Activated naive CD4-positive, alpha-beta T cell treated with anti-CD3 and anti-CD28 coated beads, Interleukin-2, amount 50 U/mL, for 24 hours (primary cell): ENCODE measurements at regions not wholly inside any gene's neighbourhood (a gene's known extent, or its start where the extent isn't known, plus 50 kb on each side); places are given as distances from the start of the nearest gene placed in this dataset.

Experiments
- H3K27ac Mint-ChIP-seq: one replicate; pipeline ENCODE4 v1.8.0; 2021; ENCODE audit warnings: mild to moderate bottlenecking, mixed read lengths
- H3K27me3 Mint-ChIP-seq: one replicate; pipeline ENCODE4 v1.8.0; 2021; ENCODE audit warnings: mixed read lengths
- H3K36me3 Mint-ChIP-seq: one replicate; pipeline ENCODE4 v1.8.0; 2021; ENCODE audit warnings: mixed read lengths
- H3K4me1 Mint-ChIP-seq: one replicate; pipeline ENCODE4 v1.8.0; 2021; ENCODE audit warnings: mixed read lengths
- H3K4me3 Mint-ChIP-seq: one replicate; pipeline ENCODE4 v1.8.0; 2021; ENCODE audit warnings: mild to moderate bottlenecking, mixed read lengths
- H3K9me3 Mint-ChIP-seq: one replicate; pipeline ENCODE4 v1.8.0; 2021; ENCODE audit warnings: mixed read lengths

- no peak overlapping the region for H3K4me3 Mint-ChIP-seq
- H3K9me3 Mint-ChIP-seq: no peaks in the 10 kb centered on the region
- H3K4me1 Mint-ChIP-seq: no peaks in the 10 kb centered on the region
- peaks cover 4% of the 10 kb centered on the region for H3K36me3 Mint-ChIP-seq
- H3K27me3 Mint-ChIP-seq: no peaks in the 10 kb centered on the region
- no peak overlapping the region for H3K27ac Mint-ChIP-seq
Observed at GRCh38 chr6:156111913-156112312, 656.3 kb upstream of the NOX3 start.

- Mint-ChIP-seq H3K27ac (no peak overlapping the region), H3K4me1 (no peaks in the 10 kb centered on the region), H3K9me3 (no peaks in the 10 kb centered on the region), H3K27me3 (no peaks in the 10 kb centered on the region), H3K36me3 (peaks cover 2% of the 10 kb centered on the region), H3K4me3 (no peak overlapping the region)
Observed at GRCh38 chr6:156110249-156110648, 654.6 kb upstream of the NOX3 start.

GRCh38 chr6:156109713-156110112, 654.1 kb upstream of the NOX3 start:
- H3K27me3 Mint-ChIP-seq: no peaks in the 10 kb centered on the region

GRCh38 chr6:156107624-156108101, 652.0 kb upstream of the NOX3 start:
- Mint-ChIP-seq H3K36me3 (peaks cover 4% of the 10 kb centered on the region), H3K27ac (no peak overlapping the region), H3K4me3 (no peak overlapping the region)

More at GRCh38 chr6:156109713-156110112, 654.1 kb upstream of the NOX3 start:
- Mint-ChIP-seq H3K4me3 (no peak overlapping the region), H3K4me1 (no peaks in the 10 kb centered on the region), H3K27ac (no peak overlapping the region), H3K9me3 (no peaks in the 10 kb centered on the region), H3K36me3 (peaks cover 2% of the 10 kb centered on the region)

GRCh38 chr6:156102129-156102528, 646.5 kb upstream of the NOX3 start:
- no peak overlapping the region for H3K27ac Mint-ChIP-seq
- H3K27me3 Mint-ChIP-seq: no peaks in the 10 kb centered on the region
- H3K4me3 Mint-ChIP-seq: no peak overlapping the region
- H3K9me3 Mint-ChIP-seq: no peaks in the 10 kb centered on the region
- H3K36me3 Mint-ChIP-seq: peaks cover 2% of the 10 kb centered on the region
- H3K4me1 Mint-ChIP-seq: no peaks in the 10 kb centered on the region

More at GRCh38 chr6:156107624-156108101, 652.0 kb upstream of the NOX3 start:
- Mint-ChIP-seq H3K9me3 (no peaks in the 10 kb centered on the region), H3K27me3 (no peaks in the 10 kb centered on the region), H3K4me1 (no peaks in the 10 kb centered on the region)

DNA sequence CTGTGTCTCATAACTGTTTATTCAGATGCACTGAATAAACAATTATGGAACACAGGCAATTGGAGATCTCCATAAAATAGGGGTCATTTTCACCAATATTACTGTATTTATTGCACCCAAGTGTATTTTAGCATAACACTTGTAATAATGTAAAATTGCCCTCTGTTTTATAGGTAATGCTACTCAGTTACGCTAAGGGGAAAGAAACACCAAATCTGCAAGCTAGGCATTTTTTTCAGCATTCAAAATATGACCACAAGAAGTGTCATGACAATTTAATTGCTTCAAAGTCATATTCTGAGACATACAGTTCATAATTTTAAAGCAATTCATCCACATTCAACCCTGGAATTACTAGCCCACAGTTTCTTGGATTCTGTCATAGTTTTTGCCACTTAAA, 643.2 kb upstream of the NOX3 start:
- Mint-ChIP-seq H3K27ac (no peak overlapping the region), H3K4me3 (no peak overlapping the region), H3K36me3 (no peaks in the 10 kb centered on the region), H3K27me3 (no peaks in the 10 kb centered on the region), H3K9me3 (no peaks in the 10 kb centered on the region), H3K4me1 (no peaks in the 10 kb centered on the region)

GRCh38 chr6:156087487-156087886, 631.8 kb upstream of the NOX3 start:
- Mint-ChIP-seq H3K27me3 (no peaks in the 10 kb centered on the region), H3K4me1 (no peaks in the 10 kb centered on the region), H3K36me3 (peaks cover 24% of the 10 kb centered on the region), H3K27ac (no peak overlapping the region), H3K9me3 (peaks cover 31% of the 10 kb centered on the region), H3K4me3 (no peak overlapping the region)

DNA sequence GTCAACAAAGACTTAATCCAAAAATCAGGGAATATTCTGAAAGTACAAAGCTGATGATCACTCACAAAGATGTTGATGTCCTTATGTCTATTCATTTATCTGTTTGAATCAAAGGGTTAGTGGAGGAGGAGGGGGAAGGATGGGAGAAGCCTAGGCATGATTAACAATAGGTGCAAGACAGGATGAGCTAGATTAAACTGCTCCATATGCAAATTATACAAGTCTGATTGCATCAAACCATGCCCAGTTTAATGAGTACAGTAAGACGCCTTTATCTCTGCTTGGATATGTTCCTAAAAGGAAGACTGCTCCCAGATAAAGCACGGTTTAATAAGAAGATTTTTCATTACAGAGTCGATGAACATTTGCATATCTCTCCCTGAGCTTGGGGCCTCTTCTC, 626.4 kb upstream of the NOX3 start:
- no peak overlapping the region for H3K4me3 Mint-ChIP-seq
- H3K27ac Mint-ChIP-seq: no peak overlapping the region
- H3K27me3 Mint-ChIP-seq: no peaks in the 10 kb centered on the region
- H3K9me3 Mint-ChIP-seq: peaks cover 4% of the 10 kb centered on the region
- no peaks in the 10 kb centered on the region for H3K4me1 Mint-ChIP-seq
- H3K36me3 Mint-ChIP-seq: peaks cover 3% of the 10 kb centered on the region

- Mint-ChIP-seq H3K27ac (no peak overlapping the region), H3K4me1 (no peaks in the 10 kb centered on the region), H3K36me3 (no peaks in the 10 kb centered on the region), H3K27me3 (no peaks in the 10 kb centered on the region), H3K9me3 (no peaks in the 10 kb centered on the region), H3K4me3 (no peak overlapping the region)
Observed at GRCh38 chr6:156080371-156080770, 624.7 kb upstream of the NOX3 start.

DNA sequence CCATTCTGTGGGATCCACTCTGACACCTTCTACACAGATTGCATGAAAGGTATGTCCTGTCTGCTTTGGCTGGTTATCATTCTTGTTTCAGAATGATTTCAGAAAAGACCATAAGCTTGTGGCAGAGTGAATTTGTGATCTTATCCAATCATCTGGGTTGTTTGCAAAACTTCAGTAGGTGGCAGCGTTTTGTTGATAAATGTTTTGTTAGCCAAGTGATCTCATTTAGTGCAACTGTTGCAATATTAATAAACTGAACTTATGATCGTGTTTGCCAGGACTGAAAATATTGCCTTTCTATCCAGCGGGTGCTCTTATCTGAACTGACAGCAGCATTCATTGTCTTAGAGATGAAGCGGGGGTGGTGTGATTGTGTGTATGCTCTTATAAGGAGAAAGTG, 613.2 kb upstream of the NOX3 start:
- H3K4me3 Mint-ChIP-seq: no peak overlapping the region
- H3K27ac Mint-ChIP-seq: no peak overlapping the region
- no peaks in the 10 kb centered on the region for H3K27me3 Mint-ChIP-seq
- peaks cover under 1% of the 10 kb centered on the region for H3K36me3 Mint-ChIP-seq
- H3K4me1 Mint-ChIP-seq: no peaks in the 10 kb centered on the region
- H3K9me3 Mint-ChIP-seq: no peaks in the 10 kb centered on the region

DNA sequence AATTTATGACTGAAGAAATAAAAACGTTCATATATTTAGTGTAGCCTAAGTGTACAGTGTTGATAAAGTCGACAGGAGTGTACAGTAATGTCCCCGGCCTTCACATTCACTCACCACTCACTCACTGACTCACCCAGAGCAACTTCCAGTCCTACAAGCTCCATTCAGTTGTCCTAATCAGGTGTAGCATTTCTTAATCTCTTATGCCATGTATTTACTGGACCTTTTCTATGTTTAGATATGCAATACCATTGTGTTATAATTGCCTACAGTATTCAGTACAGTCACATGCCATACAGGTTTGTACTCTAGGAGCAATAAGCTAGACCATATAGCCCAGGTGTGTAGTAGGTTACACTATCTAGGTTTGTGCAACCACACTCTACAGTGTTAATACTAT, 610.2 kb upstream of the NOX3 start:
- H3K4me1 Mint-ChIP-seq: no peaks in the 10 kb centered on the region
- no peak overlapping the region for H3K4me3 Mint-ChIP-seq
- H3K9me3 Mint-ChIP-seq: no peaks in the 10 kb centered on the region
- no peak overlapping the region for H3K27ac Mint-ChIP-seq
- peaks cover 3% of the 10 kb centered on the region for H3K36me3 Mint-ChIP-seq
- H3K27me3 Mint-ChIP-seq: no peaks in the 10 kb centered on the region

DNA sequence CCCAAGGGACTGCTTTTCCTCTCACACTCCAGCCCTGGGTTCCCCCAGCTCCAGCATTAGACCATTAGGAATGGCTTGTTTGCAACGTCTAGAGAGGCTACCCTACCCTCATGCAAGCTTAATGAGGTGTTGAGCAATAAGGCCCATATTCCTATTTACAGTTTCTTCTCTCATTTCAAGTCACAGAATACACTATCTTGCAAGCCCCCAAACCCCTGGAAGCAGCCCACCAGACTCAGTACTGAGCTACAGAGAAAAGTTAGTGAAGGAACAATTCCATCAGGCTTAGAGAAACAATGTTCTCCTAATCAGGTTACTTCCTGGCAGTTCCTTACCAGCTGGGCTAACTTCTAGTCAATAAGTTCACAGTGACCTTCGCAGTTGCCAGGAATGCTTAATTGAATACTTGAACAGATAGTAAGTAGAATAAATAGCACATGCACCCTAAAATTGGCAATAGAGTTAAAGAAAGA, 606.5 kb upstream of the NOX3 start:
- Mint-ChIP-seq H3K4me1 (peaks cover 12% of the 10 kb centered on the region), H3K27ac (no peak overlapping the region), H3K36me3 (peaks cover 5% of the 10 kb centered on the region), H3K27me3 (no peaks in the 10 kb centered on the region), H3K4me3 (no peak overlapping the region), H3K9me3 (no peaks in the 10 kb centered on the region)

DNA sequence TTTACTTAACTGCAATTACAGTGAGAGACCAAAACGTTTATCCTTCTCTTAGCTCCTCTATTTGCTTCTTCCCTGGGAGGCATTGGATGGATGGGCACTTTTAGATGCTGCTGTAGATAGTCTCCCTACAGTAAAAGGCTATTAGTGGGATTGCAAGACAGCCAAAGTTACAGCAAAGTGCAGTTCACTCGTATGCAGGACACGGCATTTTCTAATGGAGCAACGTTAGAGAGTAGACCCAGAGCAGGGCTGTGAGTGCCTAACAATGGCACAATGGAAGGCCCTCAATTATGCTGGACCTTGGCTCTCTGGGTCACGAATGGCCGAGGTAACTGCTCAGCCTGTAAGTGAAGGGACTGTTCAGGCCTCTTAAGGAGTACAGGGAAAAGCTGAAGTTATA, 605.8 kb upstream of the NOX3 start:
- H3K27me3 Mint-ChIP-seq: no peaks in the 10 kb centered on the region
- peaks cover 5% of the 10 kb centered on the region for H3K36me3 Mint-ChIP-seq
- no peaks in the 10 kb centered on the region for H3K9me3 Mint-ChIP-seq
- H3K27ac Mint-ChIP-seq: no peak overlapping the region
- no peak overlapping the region for H3K4me3 Mint-ChIP-seq
- H3K4me1 Mint-ChIP-seq: peaks cover 12% of the 10 kb centered on the region

GRCh38 chr6:156060013-156060412, 604.4 kb upstream of the NOX3 start:
- Mint-ChIP-seq H3K4me1 (peaks cover 12% of the 10 kb centered on the region), H3K27ac (no peak overlapping the region), H3K36me3 (peaks cover 5% of the 10 kb centered on the region), H3K27me3 (no peaks in the 10 kb centered on the region), H3K4me3 (no peak overlapping the region), H3K9me3 (no peaks in the 10 kb centered on the region)

DNA sequence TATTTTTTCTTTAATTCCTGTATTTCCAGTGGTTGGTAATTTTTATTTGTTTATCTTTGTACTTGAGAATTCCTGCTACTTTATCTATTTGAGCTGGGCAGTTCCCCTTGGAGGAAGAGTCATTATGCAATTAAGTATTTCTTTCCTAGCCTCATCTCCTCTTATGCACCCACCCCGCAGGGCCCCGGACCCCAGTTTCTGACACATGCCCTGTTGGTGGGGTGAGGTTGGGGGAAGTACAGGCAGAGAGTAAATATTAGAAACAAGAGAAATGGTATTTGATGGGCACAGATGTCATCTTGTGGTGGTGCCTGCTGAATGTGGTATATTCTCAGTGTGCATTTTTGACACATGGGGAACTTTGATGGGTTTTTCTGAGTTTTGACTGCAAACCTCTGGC, 602.7 kb upstream of the NOX3 start:
- H3K27ac Mint-ChIP-seq: no peak overlapping the region
- peaks cover 2% of the 10 kb centered on the region for H3K36me3 Mint-ChIP-seq
- H3K4me3 Mint-ChIP-seq: no peak overlapping the region
- peaks cover 12% of the 10 kb centered on the region for H3K4me1 Mint-ChIP-seq
- H3K9me3 Mint-ChIP-seq: no peaks in the 10 kb centered on the region
- no peaks in the 10 kb centered on the region for H3K27me3 Mint-ChIP-seq

DNA sequence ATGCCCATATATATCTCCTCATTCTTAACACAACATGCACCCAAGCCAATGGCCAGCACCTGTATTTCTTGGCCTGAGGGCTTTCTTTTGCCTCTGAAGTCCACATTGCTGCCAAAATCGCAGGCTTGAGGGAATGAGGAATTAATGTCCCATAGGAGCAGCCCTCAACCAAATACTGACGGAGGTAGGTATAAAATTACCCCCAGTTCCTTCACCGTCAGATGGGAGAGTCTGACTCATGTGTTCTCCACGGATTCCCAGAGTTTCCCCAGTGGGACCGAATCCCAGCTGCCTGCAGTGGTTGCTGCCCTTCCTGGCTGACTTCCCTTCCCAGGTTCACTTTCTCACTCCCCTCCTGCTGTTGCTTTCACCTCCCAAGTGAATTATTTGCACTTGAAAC, 602.2 kb upstream of the NOX3 start:
- H3K36me3 Mint-ChIP-seq: peaks cover 4% of the 10 kb centered on the region
- no peaks in the 10 kb centered on the region for H3K27me3 Mint-ChIP-seq
- no peak overlapping the region for H3K27ac Mint-ChIP-seq
- H3K9me3 Mint-ChIP-seq: no peaks in the 10 kb centered on the region
- no peak overlapping the region for H3K4me3 Mint-ChIP-seq
- peaks cover 12% of the 10 kb centered on the region for H3K4me1 Mint-ChIP-seq

DNA sequence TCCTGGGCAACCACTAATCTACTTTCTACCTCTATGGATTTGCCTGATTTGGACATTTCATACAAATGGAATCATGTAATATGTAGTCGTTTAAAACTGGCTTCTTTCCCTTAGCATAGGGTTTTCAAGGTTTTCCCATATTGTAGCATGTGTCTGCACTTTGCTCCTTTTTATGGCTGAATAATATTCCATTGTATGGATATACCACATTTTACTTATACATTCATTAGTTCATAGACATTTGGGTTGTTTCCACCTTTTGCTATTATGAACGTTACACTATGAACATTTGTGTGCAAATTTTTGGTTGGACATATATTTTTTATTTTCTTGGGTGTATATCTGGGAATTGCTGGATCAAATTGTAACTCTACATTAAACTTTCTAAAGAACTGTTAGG, 600.4 kb upstream of the NOX3 start:
- no peaks in the 10 kb centered on the region for H3K27me3 Mint-ChIP-seq
- peaks cover 12% of the 10 kb centered on the region for H3K4me1 Mint-ChIP-seq
- no peaks in the 10 kb centered on the region for H3K9me3 Mint-ChIP-seq
- H3K4me3 Mint-ChIP-seq: no peak overlapping the region
- peaks cover 6% of the 10 kb centered on the region for H3K36me3 Mint-ChIP-seq
- H3K27ac Mint-ChIP-seq: no peak overlapping the region
